Renal pelvis (tissue), 1 donor: ENCODE measurements at regions not wholly inside any gene's neighbourhood (a gene's known extent, or its start where the extent isn't known, plus 50 kb on each side); places are given as distances from the start of the nearest gene placed in this dataset.
"Not testable (repeated sequence)": the region's sequence is repeated elsewhere in the genome, so short reads cannot be mapped to it uniquely, and the experiment has no call there.

ENCODE experiments used
- DNase-seq: peaks from one replicate; pipeline ENCODE4 v3.0.0-alpha.2; 2013

- no peak for DNase-seq
Measured at GRCh38 chrX:1059576-1060561, 152.6 kb downstream of the CRLF2 start.

GRCh38 chrX:1053600-1053999 is 158.8 kb downstream of the CRLF2 start:
- not testable (repeated sequence) for DNase-seq

- DNase-seq = no peak
Measured at GRCh38 chrX:1053072-1053471, 159.4 kb downstream of the CRLF2 start.

GRCh38 chrX:1052021-1052420 is 160.4 kb downstream of the CRLF2 start:
- DNase-seq = no peak

GRCh38 chrX:1051421-1051820 is 161.0 kb downstream of the CRLF2 start:
- DNase-seq = no peak

- no peak for DNase-seq
Measured at GRCh38 chrX:1045680-1046314, 166.7 kb downstream of the CRLF2 start.

- no peak for DNase-seq
Measured at GRCh38 chrX:1041091-1041490, 171.4 kb downstream of the CRLF2 start.

- DNase-seq = not testable (repeated sequence)
Measured at GRCh38 chrX:1035931-1036330, 176.5 kb downstream of the CRLF2 start.

GRCh38 chrX:1035206-1035605 is 177.2 kb downstream of the CRLF2 start:
- no peak for DNase-seq

- DNase-seq = no peak
Measured at GRCh38 chrX:1034717-1035116, 177.7 kb downstream of the CRLF2 start.

GRCh38 chrX:1031521-1032430 is 180.7 kb downstream of the CRLF2 start:
- no peak for DNase-seq

- DNase-seq = no peak
Measured at GRCh38 chrX:1029494-1029893, 183.0 kb downstream of the CRLF2 start.

GRCh38 chrX:1027680-1028079 is 184.8 kb downstream of the CRLF2 start:
- no peak for DNase-seq

- no peak for DNase-seq
Measured at GRCh38 chrX:1027133-1027532, 185.3 kb downstream of the CRLF2 start.

GRCh38 chrX:1026263-1027015 is 186.0 kb downstream of the CRLF2 start:
- DNase-seq = no peak

- DNase-seq = no peak
Measured at GRCh38 chrX:1025413-1025812, 187.0 kb downstream of the CRLF2 start.

GRCh38 chrX:1023676-1024075 is 188.8 kb downstream of the CRLF2 start:
- DNase-seq = no peak

GRCh38 chrX:1021314-1021993 is 191.0 kb downstream of the CRLF2 start:
- DNase-seq = not testable (repeated sequence)

GRCh38 chrX:1020634-1021166 is 191.7 kb downstream of the CRLF2 start:
- no peak for DNase-seq

- not testable (repeated sequence) for DNase-seq
Measured at GRCh38 chrX:1016926-1017325, 195.5 kb downstream of the CRLF2 start.
